WTC11 (cell line): ENCODE measurements at regions not wholly inside any gene's neighbourhood (a gene's known extent, or its start where the extent isn't known, plus 50 kb on each side); places are given as distances from the start of the nearest gene placed in this dataset.

ENCODE experiments used
- ATAC-seq: fragments of 200-7000 bp; cut with Tn5 transposase; 2 replicates; pipeline ENCODE4 v1.10.0; 2021; ENCODE audit warnings: mild to moderate bottlenecking, moderate library complexity
- CTCF ChIA-PET: fragments of 300-600 bp; sonication (Branson Sonifier 250); formaldehyde crosslinking; loops from one replicate; lab custom pipeline; 2021; ENCODE audit warnings: antibody characterized with exemption; lab: Charles Lee
- POLR2A ChIA-PET: fragments of 350-600 bp; sonication (Branson Sonifier 250); formaldehyde crosslinking; loops from one replicate; lab custom pipeline; 2021; ENCODE audit warnings: antibody characterized with exemption; lab: Charles Lee
- DNase-seq: peaks from one replicate; pipeline ENCODE4 v3.0.0; 2021; ENCODE audit warnings: low spot score
- H3K27ac Mint-ChIP-seq: 2 replicates; pipeline ENCODE4 v1.8.0; 2021; ENCODE audit warnings: mixed read lengths
- H3K27me3 Mint-ChIP-seq: 2 replicates; pipeline ENCODE4 v1.8.0; 2021; ENCODE audit warnings: low read depth, mild to moderate bottlenecking, moderate library complexity, mixed read lengths
- H3K36me3 Mint-ChIP-seq: 2 replicates; pipeline ENCODE4 v1.8.0; 2021; ENCODE audit warnings: mixed read lengths
- H3K4me1 Mint-ChIP-seq: 2 replicates; pipeline ENCODE4 v1.8.0; 2022; ENCODE audit warnings: mixed read lengths
- H3K4me3 Mint-ChIP-seq: 2 replicates; pipeline ENCODE4 v1.8.0; 2021; ENCODE audit warnings: mild to moderate bottlenecking, moderate library complexity, mixed read lengths
- H3K9me3 Mint-ChIP-seq: 2 replicates; pipeline ENCODE4 v1.8.0; 2021; ENCODE audit warnings: mixed read lengths
- ARID4B ChIP-seq: sonication (generic); formaldehyde crosslinking; IDR thresholded peaks from 2 replicates; pipeline ENCODE4 v1.8.0; 2023; ENCODE audit warnings: missing genetic modification reagents, mild to moderate bottlenecking, borderline replicate concordance
- E2F4 ChIP-seq: sonication (generic); formaldehyde crosslinking; IDR thresholded peaks from 2 replicates; pipeline ENCODE4 v1.8.1; 2022; ENCODE audit warnings: low read depth, mild to moderate bottlenecking, moderate library complexity, missing genetic modification reagents, borderline replicate concordance
- IRF1 ChIP-seq: sonication (generic); formaldehyde crosslinking; IDR thresholded peaks from 2 replicates; pipeline ENCODE4 v1.8.0; 2023; ENCODE audit warnings: missing genetic modification reagents
- NFYB ChIP-seq: sonication (generic); formaldehyde crosslinking; conservative IDR thresholded peaks from 2 replicates; pipeline ENCODE4 v1.8.0; 2022; ENCODE audit warnings: low read depth, missing genetic modification reagents
- PRDM15 ChIP-seq: sonication (generic); formaldehyde crosslinking; IDR thresholded peaks from 2 replicates; pipeline ENCODE4 v1.8.0; 2022; ENCODE audit warnings: missing genetic modification reagents
- SOX15 ChIP-seq: fragments of 250-450 bp; sonication (Bioruptor Pico); IDR thresholded peaks from 2 replicates; pipeline ENCODE4 v1.9.0; 2021; ENCODE audit warnings: mild to moderate bottlenecking
- STAT6 ChIP-seq: sonication (generic); formaldehyde crosslinking; conservative IDR thresholded peaks from 2 replicates; pipeline ENCODE4 v1.8.1; 2023; ENCODE audit warnings: mild to moderate bottlenecking, low read depth, missing genetic modification reagents, moderate library complexity
- TCF7 ChIP-seq: sonication (generic); formaldehyde crosslinking; IDR thresholded peaks from 2 replicates; pipeline ENCODE4 v1.8.0; 2022; ENCODE audit warnings: mild to moderate bottlenecking, low read depth, missing genetic modification reagents, moderate library complexity
- TEAD4 ChIP-seq: sonication (generic); formaldehyde crosslinking; IDR thresholded peaks from 2 replicates; pipeline ENCODE4 v1.8.0; 2022; ENCODE audit warnings: mild to moderate bottlenecking, missing genetic modification reagents
- USF1 ChIP-seq: sonication (generic); formaldehyde crosslinking; IDR thresholded peaks from 2 replicates; pipeline ENCODE4 v1.8.0; 2022; ENCODE audit warnings: mild to moderate bottlenecking, missing genetic modification reagents
- ZNF281 ChIP-seq: sonication (generic); formaldehyde crosslinking; IDR thresholded peaks from 2 replicates; pipeline ENCODE4 v1.8.0; 2023; ENCODE audit warnings: mild to moderate bottlenecking, missing genetic modification reagents

GRCh38 chr15:79192462-79193036, 90.0 kb upstream of the ANKRD34C start:
- H3K27me3 Mint-ChIP-seq = peaks cover 7% of the 10 kb centered on the region
- no peaks in the 10 kb centered on the region for H3K9me3 Mint-ChIP-seq
- ChIA-PET CTCF (interaction anchor here (1.5 to 8.3 kb wide), 5 partner anchors 8 to 185 kb away, joined by 5 to 74 read pairs (median 7); no protein-coding TSS in a partner anchor), POLR2A (interaction anchor here (0.6 kb wide), 1 partner anchor 18 kb away, joined by 3 read pairs; no protein-coding TSS in a partner anchor)
- H3K27ac Mint-ChIP-seq = no peak overlapping the region
- TF ChIP-seq IRF1 (CRISPR knock-in tag) (no peak), TCF7 (CRISPR knock-in tag) (no peak), ZNF281 (CRISPR knock-in tag) (no peak), PRDM15 (CRISPR knock-in tag) (no peak), STAT6 (CRISPR knock-in tag) (no peak), ARID4B (CRISPR knock-in tag) (no peak), TEAD4 (CRISPR knock-in tag) (no peak), E2F4 (CRISPR knock-in tag) (no peak), SOX15 (CRISPR knock-in tag) (no peak), NFYB (no peak), USF1 (CRISPR knock-in tag) (no peak)
- H3K4me3 Mint-ChIP-seq = no peak overlapping the region
- no peak for DNase-seq
- peaks cover 27% of the 10 kb centered on the region for H3K4me1 Mint-ChIP-seq
- H3K36me3 Mint-ChIP-seq = no peaks in the 10 kb centered on the region
- ATAC-seq = no peak
